HL-60 (cell line): ENCODE measurements at regions not wholly inside any gene's neighbourhood (a gene's known extent, or its start where the extent isn't known, plus 50 kb on each side); places are given as distances from the start of the nearest gene placed in this dataset.

Experiments used
- DNase-seq, 2 experiments: peaks; one replicate each; pipeline ENCODE4 v3.0.0-alpha.2; 2010 to 2020; ENCODE audit warnings: low read depth in 1 of 2, low spot score in 1 of 2
- H3K27ac ChIP-seq: fragments of 250-450 bp; sonication (Bioruptor Pico); replicated peaks from 2 replicates; pipeline ENCODE4 v1.5.1; 2020; ENCODE audit warnings: mild to moderate bottlenecking, moderate library complexity
- H3K27me3 ChIP-seq: fragments of 250-450 bp; sonication (Bioruptor Pico); 2 replicates; pipeline ENCODE4 v1.5.1; 2021; ENCODE audit warnings: mild to moderate bottlenecking, moderate library complexity; ENCODE audit not compliant: insufficient read depth, poor library complexity, severe bottlenecking
- H3K4me3 ChIP-seq: replicated peaks from 2 replicates; pipeline ENCODE4 v1.5.1; 2011; ENCODE audit warnings: mild to moderate bottlenecking, control low read depth, low read length; ENCODE audit not compliant: insufficient read depth
- CTCF ChIP-seq: IDR thresholded peaks from one replicate; pipeline ENCODE4 v1.5.1; 2011; ENCODE audit warnings: low read length, control low read depth, inconsistent platforms; ENCODE audit not compliant: insufficient read depth
- GABPA ChIP-seq: IDR thresholded peaks from 2 replicates; pipeline ENCODE4 v1.6.1; 2012; ENCODE audit warnings: low read depth
- POLR2AphosphoS5 ChIP-seq: IDR thresholded peaks from 2 replicates; pipeline ENCODE4 v1.6.1; 2012; ENCODE audit warnings: low read depth
- REST ChIP-seq: IDR thresholded peaks from 2 replicates; pipeline ENCODE4 v1.6.1; 2012; ENCODE audit warnings: low read depth; ENCODE audit not compliant: insufficient replicate concordance
- SPI1 ChIP-seq: IDR thresholded peaks from 2 replicates; pipeline ENCODE4 v1.6.1; 2012; ENCODE audit warnings: low read depth, mild to moderate bottlenecking, borderline replicate concordance

- TF ChIP-seq REST (no peak), CTCF (no peak), POLR2AphosphoS5 (no peak), GABPA (no peak), SPI1 (no peak)
- no peak for DNase-seq
- Histone ChIP-seq H3K27me3 (no peaks in the 10 kb centered on the region), H3K27ac (no peak overlapping the region), H3K4me3 (no peak overlapping the region)
These were observed 842.9 kb downstream of the SLC6A15 start for GRCh38 chr12:84069699-84070098.

GRCh38 chr12:84069198-84069597, 843.4 kb downstream of the SLC6A15 start:
- Histone ChIP-seq H3K27ac (no peak overlapping the region), H3K4me3 (no peak overlapping the region), H3K27me3 (no peaks in the 10 kb centered on the region)
- no peak for DNase-seq
- TF ChIP-seq REST (no peak), SPI1 (no peak), CTCF (no peak), POLR2AphosphoS5 (no peak), GABPA (no peak)

GRCh38 chr12:84058136-84058535, 854.5 kb downstream of the SLC6A15 start:
- no peak for DNase-seq
- Histone ChIP-seq H3K27ac (no peak overlapping the region), H3K4me3 (no peak overlapping the region), H3K27me3 (no peaks in the 10 kb centered on the region)
- no peak for TF ChIP-seq REST
- TF ChIP-seq SPI1: no peak
- TF ChIP-seq CTCF: no peak
- TF ChIP-seq GABPA: no peak
- no peak for TF ChIP-seq POLR2AphosphoS5
